Renal cortical epithelial cell (primary cell): ENCODE measurements at regions not wholly inside any gene's neighbourhood (a gene's known extent, or its start where the extent isn't known, plus 50 kb on each side); places are given as distances from the start of the nearest gene placed in this dataset.

Experiments used
- DNase-seq: peaks from one replicate; pipeline ENCODE4 v3.0.0-alpha.2; 2011; ENCODE audit warnings: low read depth

- DNase-seq = no peak
Measured at GRCh38 chr4:120431180-120431579, 364.5 kb upstream of the MAD2L1 start.

DNA sequence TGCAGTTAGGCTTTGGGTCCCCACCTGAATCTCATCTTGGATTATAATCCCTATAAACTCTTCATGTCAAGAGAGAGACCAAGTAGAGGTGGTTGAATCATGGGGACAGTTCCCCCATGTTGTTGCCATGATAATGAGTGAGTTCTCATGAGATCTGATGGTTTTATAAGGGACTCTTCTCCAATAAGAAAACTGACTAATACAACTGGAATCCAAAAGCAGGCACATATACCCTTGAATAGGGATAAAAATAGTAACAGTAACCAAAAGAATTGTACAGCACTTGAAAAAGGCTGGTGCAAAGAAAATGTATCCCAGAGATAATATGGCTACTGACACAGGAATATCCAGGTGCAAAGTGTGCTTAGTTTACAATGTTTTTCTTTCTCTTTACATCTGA, 351.5 kb upstream of the MAD2L1 start:
- DNase-seq = no peak

DNA sequence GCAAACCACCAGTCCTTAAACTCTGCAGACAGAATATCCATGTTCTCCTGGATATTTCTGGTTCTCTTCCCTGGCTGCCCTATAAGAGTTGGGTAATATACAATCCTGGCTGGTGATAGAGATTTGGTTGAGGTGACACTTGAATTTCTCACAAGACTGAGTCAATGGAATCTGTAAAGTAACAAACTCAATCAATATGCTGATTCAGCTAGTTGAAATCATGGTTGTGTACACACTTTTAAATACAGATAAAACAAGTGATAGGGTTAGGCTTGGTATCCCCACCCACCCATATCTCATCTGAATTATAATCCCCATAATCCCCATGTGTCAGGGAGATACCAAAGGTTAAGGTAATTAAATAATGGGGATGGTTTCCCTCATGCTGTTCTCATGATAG, 349.2 kb upstream of the MAD2L1 start:
- no peak for DNase-seq

GRCh38 chr4:120406960-120407359, 340.3 kb upstream of the MAD2L1 start:
- no peak for DNase-seq

- DNase-seq = no peak
Measured at GRCh38 chr4:120403296-120403695, 336.6 kb upstream of the MAD2L1 start.

GRCh38 chr4:120400441-120400840, 333.8 kb upstream of the MAD2L1 start:
- no peak for DNase-seq

GRCh38 chr4:120399826-120400225, 333.2 kb upstream of the MAD2L1 start:
- no peak for DNase-seq

- DNase-seq = no peak
Measured at GRCh38 chr4:120395746-120396145, 329.1 kb upstream of the MAD2L1 start.

- DNase-seq = no peak
Measured at GRCh38 chr4:120355881-120356280, 289.2 kb upstream of the MAD2L1 start.

DNA sequence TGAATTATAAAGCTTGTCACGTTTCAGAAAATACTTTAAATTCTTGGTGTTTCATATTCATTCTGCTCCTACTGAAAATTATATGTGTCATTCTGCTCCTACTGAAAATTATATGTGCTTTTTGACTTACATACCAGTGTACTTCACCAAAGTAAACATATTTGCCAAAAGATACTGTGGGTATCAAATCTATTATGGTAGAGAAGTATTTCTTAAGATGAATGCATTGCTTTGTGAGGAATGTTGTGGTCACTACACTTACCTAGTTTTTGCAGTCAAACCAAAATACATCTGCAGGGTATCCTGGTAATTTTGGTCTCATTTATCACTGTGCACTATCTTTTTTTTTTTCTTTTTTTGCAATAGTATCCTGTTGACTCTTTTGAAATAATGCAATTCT, 287.7 kb upstream of the MAD2L1 start:
- DNase-seq = no peak

DNA sequence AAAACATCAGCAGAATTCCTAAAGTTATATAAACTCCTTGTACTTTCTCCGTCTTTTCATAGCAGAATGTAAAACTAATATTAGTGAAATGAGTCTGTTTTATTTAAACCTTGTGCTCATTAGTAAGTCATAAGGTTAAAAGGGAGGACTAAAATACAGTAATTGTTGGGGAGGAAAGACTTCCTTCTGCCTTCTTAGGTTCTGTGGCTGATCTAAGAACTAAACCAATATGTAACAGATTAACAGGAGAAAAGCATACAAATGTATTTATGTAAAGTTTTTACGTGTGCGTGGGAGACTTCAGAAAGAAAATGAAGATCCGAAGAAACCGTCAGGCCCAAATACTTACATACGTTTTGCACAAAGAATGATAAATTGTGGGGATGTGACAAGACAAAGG, 286.6 kb upstream of the MAD2L1 start:
- no peak for DNase-seq

DNA sequence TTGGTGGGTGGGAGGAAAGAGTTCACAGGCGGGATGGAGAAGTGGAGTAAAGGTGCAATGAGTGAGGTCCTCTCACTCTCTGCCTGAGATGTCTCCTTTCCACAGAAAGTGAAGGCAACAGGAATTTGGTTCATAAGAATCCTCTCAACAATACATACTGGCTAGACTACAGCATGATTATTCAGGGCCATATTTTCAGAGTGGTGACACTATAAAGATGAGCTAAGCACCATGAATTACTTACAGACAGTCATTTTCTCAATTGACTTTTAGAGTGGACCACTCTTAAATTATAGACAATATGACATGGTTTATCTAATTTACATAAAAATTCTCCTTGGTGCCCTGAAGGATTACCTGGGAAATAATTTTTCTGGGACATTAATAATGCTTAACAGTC, 286.1 kb upstream of the MAD2L1 start:
- no peak for DNase-seq

- DNase-seq = no peak
Measured at GRCh38 chr4:120348948-120349347, 282.3 kb upstream of the MAD2L1 start.

DNA sequence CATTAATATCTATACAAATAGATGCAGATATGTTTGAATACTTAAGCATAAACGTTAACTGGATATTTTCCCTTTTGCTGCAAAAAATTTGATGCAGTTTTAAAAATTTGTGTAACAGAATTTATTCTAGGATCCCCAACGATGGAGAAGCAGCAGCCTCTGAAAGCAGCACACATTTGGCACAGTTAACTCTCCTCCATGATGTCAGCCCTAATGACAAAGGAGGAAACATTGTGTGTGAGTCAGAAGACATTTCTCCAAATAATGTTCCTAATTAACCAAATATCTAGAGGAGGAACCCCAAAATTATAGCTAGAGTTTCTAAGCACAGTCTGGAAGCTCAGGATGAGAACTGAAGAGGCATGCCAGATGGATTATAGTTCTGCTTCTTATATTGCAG, 281.9 kb upstream of the MAD2L1 start:
- DNase-seq = no peak

DNA sequence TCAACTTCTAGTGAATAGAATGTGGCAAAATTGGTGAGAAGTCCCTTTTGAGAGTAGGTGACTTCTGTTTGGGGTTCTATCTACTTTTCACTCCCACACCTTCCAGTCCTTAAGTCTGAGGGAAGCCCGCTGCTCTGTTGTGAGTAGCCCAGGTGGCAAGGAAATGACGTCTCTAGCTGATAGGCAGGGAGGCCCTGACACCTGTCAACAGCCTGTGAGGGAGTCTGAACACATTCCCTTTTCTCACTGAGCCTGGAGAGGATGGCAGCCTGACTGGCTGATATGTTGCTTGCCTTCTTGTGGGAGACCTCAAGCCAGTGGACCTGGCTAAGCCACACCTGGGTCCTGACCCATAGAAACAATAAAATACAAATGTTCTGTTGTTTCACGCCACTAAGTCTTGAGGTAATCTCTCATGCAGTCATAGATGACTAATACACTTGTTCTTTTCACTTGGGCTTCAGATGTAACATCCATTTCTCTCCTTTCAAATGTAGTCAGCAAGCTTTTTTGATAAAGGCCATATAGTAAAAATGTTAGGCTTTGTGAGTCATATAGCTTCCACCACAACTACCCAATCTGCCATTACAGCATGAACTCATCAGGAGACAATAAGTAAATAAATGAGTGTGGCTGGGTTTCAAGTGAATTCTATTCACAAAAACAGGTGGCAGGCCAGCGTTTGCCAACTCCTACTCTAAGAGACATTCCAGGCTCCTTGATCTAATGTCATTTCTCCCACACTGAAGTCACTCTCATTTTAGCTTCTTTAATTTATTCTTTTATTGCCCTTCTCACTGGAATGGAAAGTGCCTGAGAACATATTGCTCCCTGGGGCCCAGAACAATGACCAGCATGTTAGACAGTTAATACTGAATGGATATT, 265.1 kb upstream of the MAD2L1 start:
- DNase-seq = peak; percentile 53

DNA sequence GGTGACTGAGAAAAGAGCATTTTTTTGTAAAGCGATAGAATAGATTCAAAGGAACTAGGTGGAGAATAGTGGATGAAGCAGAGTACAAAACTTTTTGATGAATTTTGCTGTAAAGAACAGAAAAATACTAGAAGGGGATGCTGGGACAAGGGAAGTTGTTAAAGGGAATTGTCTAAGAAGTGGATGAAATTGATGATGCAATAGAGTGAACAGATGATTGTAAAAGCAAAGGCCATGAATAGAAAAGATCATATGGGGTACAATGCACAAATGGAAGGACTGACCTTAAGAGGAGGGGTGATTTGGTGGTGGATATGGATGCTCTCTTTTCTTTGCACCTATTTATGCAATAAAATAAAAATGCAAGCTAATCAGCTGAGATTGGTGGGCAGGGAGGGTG, 262.7 kb upstream of the MAD2L1 start:
- DNase-seq = no peak

- no peak for DNase-seq
Measured at GRCh38 chr4:120327276-120327675, 260.6 kb upstream of the MAD2L1 start.

GRCh38 chr4:120319046-120319767, 252.6 kb upstream of the MAD2L1 start:
- no peak for DNase-seq

- DNase-seq = no peak
Measured at GRCh38 chr4:120318196-120318846, 251.7 kb upstream of the MAD2L1 start.

DNA sequence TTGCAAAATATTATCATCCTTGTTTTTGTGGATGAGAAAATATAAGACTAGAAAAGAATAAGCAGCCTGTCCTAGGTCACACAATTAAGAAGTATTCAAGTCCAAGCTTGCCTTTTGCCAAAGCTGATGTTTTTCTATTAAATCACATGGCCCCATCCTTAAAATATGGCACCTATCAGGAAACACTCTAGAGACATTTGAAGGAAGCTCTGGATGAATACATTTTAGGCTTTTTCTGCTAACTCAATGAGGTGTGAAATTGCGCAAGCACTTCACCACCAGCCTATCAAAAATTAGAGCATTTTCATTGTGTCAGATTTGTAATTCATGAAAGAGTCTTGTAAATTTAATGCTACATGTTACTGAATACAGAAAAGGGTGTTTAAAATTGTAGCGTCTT, 251.1 kb upstream of the MAD2L1 start:
- peak; percentile 32 for DNase-seq

DNA sequence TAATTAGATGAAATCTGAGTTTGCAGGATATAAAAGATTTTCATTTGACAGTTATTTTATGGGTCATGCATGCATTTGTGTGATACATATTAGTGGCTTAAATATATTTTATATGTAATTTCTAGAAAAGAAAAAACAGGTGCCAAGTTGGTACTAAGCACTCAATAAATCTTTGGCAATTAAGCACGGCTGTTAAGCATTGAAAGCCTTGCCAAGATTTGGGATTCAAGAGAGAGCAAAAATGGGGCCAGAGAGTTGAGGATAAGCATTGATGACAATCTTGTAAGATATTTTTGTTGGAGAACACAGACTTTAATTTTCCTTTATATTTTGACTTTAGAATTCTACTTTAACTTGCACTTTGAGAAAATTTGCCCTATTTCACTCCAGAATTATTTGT, 249.8 kb upstream of the MAD2L1 start:
- no peak for DNase-seq

DNA sequence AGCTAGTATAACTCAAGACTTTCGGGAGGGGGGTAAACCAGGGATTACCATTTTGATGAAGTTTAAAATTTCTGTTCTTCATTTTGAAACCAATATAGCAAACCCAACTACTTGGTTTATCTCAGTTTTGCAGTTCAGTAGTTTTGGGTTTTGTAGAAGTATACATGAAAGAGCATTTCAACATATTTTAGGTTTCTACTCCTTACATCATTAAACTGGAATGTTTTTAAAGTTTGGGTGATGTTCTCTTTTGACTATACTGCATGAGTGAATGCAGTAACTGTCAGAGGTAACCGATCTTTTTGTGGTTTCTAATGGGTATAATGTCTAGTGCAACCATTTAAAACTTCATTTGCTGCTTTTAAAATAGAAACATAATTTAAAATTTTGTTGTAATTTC, 248.3 kb upstream of the MAD2L1 start:
- DNase-seq = no peak

- DNase-seq = no peak
Measured at GRCh38 chr4:120304801-120305200, 238.2 kb upstream of the MAD2L1 start.
